Endothelial cell of umbilical vein (primary cell): ENCODE measurements at regions not wholly inside any gene's neighbourhood (a gene's known extent, or its start where the extent isn't known, plus 50 kb on each side); places are given as distances from the start of the nearest gene placed in this dataset.

Experiments
- BruUV-seq: library from RNA; stranded (reverse); fragments of 400-500 nt; replicated peaks from 2 replicates; lab custom pipeline; 2021; lab: Mats Ljungman, UMichigan
- CTCF ChIA-PET: fragments of 300-600, 350-600 bp; sonication (Branson Sonifier 250); formaldehyde crosslinking; loops from one replicate; lab custom pipeline; 2021; ENCODE audit warnings: antibody characterized with exemption, inconsistent platforms; lab: Charles Lee
- POLR2A ChIA-PET: fragments of 300-600, 350-600 bp; sonication (Branson Sonifier 250); formaldehyde crosslinking; loops from one replicate; lab custom pipeline; 2021; ENCODE audit warnings: antibody characterized with exemption, inconsistent platforms; lab: Charles Lee
- DNase-seq: peaks from one replicate; pipeline ENCODE4 v3.0.0-alpha.2; 2011; ENCODE audit warnings: low read depth, low spot score
- FAIRE-seq: peaks from 2 replicates; lab custom pipeline; 2011; peaks lifted over from hg19 to GRCh38; lab: Jason Lieb, UNC
- H2AFZ ChIP-seq: 2 replicates; pipeline ENCODE4 v1.6.0; 2012; ENCODE audit warnings: low read depth, low read length, control low read depth, inconsistent platforms
- H3K27ac ChIP-seq: 2 replicates; pipeline ENCODE4 v1.5.1; 2011; ENCODE audit warnings: low read depth, mild to moderate bottlenecking, control low read depth, low read length, moderate library complexity; ENCODE audit not compliant: insufficient read depth
- H3K27me3 ChIP-seq, 2 experiments: 2 replicates each; pipeline versions ENCODE4 v1.6.0 to v1.6.1; 2011; ENCODE audit warnings: low read length in 2 of 2, mixed read lengths in 1 of 2; ENCODE audit not compliant: control insufficient read depth in 2 of 2, insufficient read depth in 2 of 2
- H3K36me3 ChIP-seq, 2 experiments: 2 replicates in 1 of 2; 3 replicates in 1 of 2; pipeline ENCODE4 v1.5.1; 2011; ENCODE audit warnings: low read length in 2 of 2, mild to moderate bottlenecking in 1 of 2, moderate library complexity in 1 of 2; ENCODE audit not compliant: control insufficient read depth in 2 of 2, insufficient read depth in 2 of 2; ENCODE audit errors: extremely low read depth in 1 of 2
- H3K4me1 ChIP-seq: 3 replicates; pipeline ENCODE4 v1.5.1; 2011; ENCODE audit warnings: mild to moderate bottlenecking, low read length; ENCODE audit not compliant: control insufficient read depth, insufficient read depth; ENCODE audit errors: extremely low read depth
- H3K4me2 ChIP-seq: 2 replicates; pipeline ENCODE4 v1.6.1; 2011; ENCODE audit warnings: low read length, control low read depth, mixed read lengths; ENCODE audit not compliant: insufficient read depth
- H3K4me3 ChIP-seq, 3 experiments: fragments of 200-600 bp in 1 of 3; sonication (generic), shearing (Covaris generic) in 1 of 3; replicated peaks in 1 of 3; 2 replicates each; pipeline ENCODE4 v1.5.1; 2011 to 2016; ENCODE audit warnings: control low read depth in 3 of 3, low read length in 3 of 3, mild to moderate bottlenecking in 2 of 3, inconsistent platforms in 1 of 3, low read depth in 1 of 3, moderate library complexity in 1 of 3; ENCODE audit not compliant: insufficient read depth in 1 of 3
- H3K79me2 ChIP-seq: 2 replicates; pipeline ENCODE4 v1.6.0; 2012; ENCODE audit warnings: low read length, inconsistent platforms; ENCODE audit not compliant: control insufficient read depth, insufficient read depth
- H3K9ac ChIP-seq: replicated peaks from 2 replicates; pipeline ENCODE3; 2011; ENCODE audit warnings: low read length, control low read depth; ENCODE audit not compliant: insufficient read depth; ENCODE audit errors: extremely low read depth
- H3K9me1 ChIP-seq: replicated peaks from 3 replicates; pipeline ENCODE4 v1.6.0; 2011; ENCODE audit warnings: mild to moderate bottlenecking, low read length; ENCODE audit not compliant: control insufficient read depth, insufficient read depth; ENCODE audit errors: extremely low read depth
- H3K9me3 ChIP-seq: replicated peaks from 2 replicates; pipeline ENCODE4 v1.5.1; 2012; ENCODE audit warnings: low read length, inconsistent platforms; ENCODE audit not compliant: control insufficient read depth, insufficient read depth
- H4K20me1 ChIP-seq: replicated peaks from 2 replicates; pipeline ENCODE3; 2011; ENCODE audit warnings: mild to moderate bottlenecking, low read length; ENCODE audit not compliant: control insufficient read depth, insufficient read depth; ENCODE audit errors: extremely low read depth
- FOS ChIP-seq: IDR thresholded peaks from 2 replicates; pipeline ENCODE4 v1.6.1; 2011; ENCODE audit warnings: mild to moderate bottlenecking, low read length, moderate library complexity, borderline replicate concordance; ENCODE audit not compliant: insufficient read depth
- JUN ChIP-seq: IDR thresholded peaks from 2 replicates; pipeline ENCODE4 v1.6.1; 2011; ENCODE audit warnings: borderline replicate concordance, low read depth; ENCODE audit not compliant: insufficient read length, insufficient read depth
- MAX ChIP-seq: IDR thresholded peaks from 2 replicates; pipeline ENCODE4 v1.6.1; 2011; ENCODE audit not compliant: insufficient read depth, insufficient read length
- POLR2AphosphoS5 ChIP-seq: IDR thresholded peaks from 2 replicates; pipeline ENCODE4 v1.6.1; 2012; ENCODE audit warnings: low read depth, mild to moderate bottlenecking, control low read depth, low read length, moderate library complexity; ENCODE audit not compliant: insufficient read depth
- dilution Hi-C: fragments of 300-500 bp; cut with MboI; formaldehyde crosslinking; loops from one replicate; pipeline ENCODE4 v1.15.0; 2019; ENCODE audit warnings: low sequenced_read_pairs; ENCODE audit not compliant: extremely low pct_ligation_motif_present
- intact Hi-C: fragments of 100-400 bp; cut with micrococcal nuclease; formaldehyde crosslinking; loops from one replicate; pipeline ENCODE4 v1.10.0; 2022
- TF ChIP-seq, protein P1 (sequence below), 2 donors: IDR thresholded peaks; 1 replicate in 1 of 2; 2 replicates in 1 of 2; pipeline ENCODE4 v1.5.1; 2011; ENCODE audit warnings: low read length in 2 of 2, mild to moderate bottlenecking in 2 of 2, moderate library complexity in 2 of 2, control low read depth in 1 of 2, inconsistent platforms in 1 of 2, low read depth in 1 of 2; ENCODE audit not compliant: insufficient read depth in 1 of 2; ENCODE audit errors: extremely low read depth in 1 of 2

- DNase-seq, result no peak
- ChIA-PET POLR2A (no interaction called here), CTCF (no interaction called here)
- Histone ChIP-seq H3K79me2 (no peaks in the 10 kb centered on the region), H3K4me3 (no peak overlapping the region), H3K36me3 (no peaks in the 10 kb centered on the region), H3K27me3 (peaks cover 6 to 17% of the 10 kb centered on the region in 2 experiments), H3K27ac (no peak overlapping the region), H3K9me1 (no peaks in the 10 kb centered on the region), H3K4me2 (no peak overlapping the region), H2AFZ (no peak overlapping the region), H3K9ac (no peak overlapping the region), H3K9me3 (no peaks in the 10 kb centered on the region), H4K20me1 (no peaks in the 10 kb centered on the region), H3K4me1 (no peaks in the 10 kb centered on the region)
- intact Hi-C loops (no loop called here), dilution Hi-C loops (no loop called here)
- BruUV-seq, result no TSS peak
- TF ChIP-seq POLR2AphosphoS5 (no peak), MAX (no peak), FOS (no peak), JUN (no peak)
- TF ChIP-seq, protein P1, sequence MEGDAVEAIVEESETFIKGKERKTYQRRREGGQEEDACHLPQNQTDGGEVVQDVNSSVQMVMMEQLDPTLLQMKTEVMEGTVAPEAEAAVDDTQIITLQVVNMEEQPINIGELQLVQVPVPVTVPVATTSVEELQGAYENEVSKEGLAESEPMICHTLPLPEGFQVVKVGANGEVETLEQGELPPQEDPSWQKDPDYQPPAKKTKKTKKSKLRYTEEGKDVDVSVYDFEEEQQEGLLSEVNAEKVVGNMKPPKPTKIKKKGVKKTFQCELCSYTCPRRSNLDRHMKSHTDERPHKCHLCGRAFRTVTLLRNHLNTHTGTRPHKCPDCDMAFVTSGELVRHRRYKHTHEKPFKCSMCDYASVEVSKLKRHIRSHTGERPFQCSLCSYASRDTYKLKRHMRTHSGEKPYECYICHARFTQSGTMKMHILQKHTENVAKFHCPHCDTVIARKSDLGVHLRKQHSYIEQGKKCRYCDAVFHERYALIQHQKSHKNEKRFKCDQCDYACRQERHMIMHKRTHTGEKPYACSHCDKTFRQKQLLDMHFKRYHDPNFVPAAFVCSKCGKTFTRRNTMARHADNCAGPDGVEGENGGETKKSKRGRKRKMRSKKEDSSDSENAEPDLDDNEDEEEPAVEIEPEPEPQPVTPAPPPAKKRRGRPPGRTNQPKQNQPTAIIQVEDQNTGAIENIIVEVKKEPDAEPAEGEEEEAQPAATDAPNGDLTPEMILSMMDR (IDR thresholded peaks at IDR 0.05; ENCODE audit: extremely low read depth in 1 of 2, insufficient read depth in 1 of 2, low read depth in 1 of 2, low read length in 2 of 2), result no peak
- no peak for FAIRE-seq
Observed at GRCh38 chr7:12117170-12117569, 93.9 kb upstream of the TMEM106B start.
